ENCODE measurements at regions not wholly inside any gene's neighbourhood (a gene's known extent, or its start where the extent isn't known, plus 50 kb on each side); places are given as distances from the start of the nearest gene placed in this dataset.

DNA sequence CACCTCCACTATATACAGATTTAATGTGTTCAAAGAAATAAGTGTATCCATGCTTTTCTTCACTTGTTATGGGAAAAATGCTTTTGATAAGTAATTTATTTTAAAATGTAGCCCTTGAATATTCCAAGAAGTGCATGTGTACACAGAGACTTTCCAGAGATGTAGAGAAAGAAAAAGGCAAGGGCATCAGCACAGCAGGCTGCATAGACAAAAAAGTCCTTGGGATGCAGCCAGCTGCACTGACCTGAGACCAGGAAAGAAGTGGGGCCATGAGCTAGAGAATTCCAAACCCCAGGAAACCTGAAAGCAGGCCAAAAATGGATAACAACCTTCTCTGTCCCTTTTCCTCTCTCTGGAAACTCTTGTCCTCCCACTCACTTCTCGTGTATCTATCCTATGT, 51.6 kb upstream of the PRDM8 start:
- no peak for DNase-seq (ENCODE audit: low spot score)
- in situ Hi-C loops (cut with MboI; ENCODE audit: low pct_unique_long_range_greater_than_20kb, low sequenced_read_pairs, unreplicated experiment): no loop called here
- TF ChIP-seq CTCF (IDR thresholded peaks at IDR 0.05; ENCODE audit: extremely low read depth, insufficient read depth, missing control alignments): no peak

DNA sequence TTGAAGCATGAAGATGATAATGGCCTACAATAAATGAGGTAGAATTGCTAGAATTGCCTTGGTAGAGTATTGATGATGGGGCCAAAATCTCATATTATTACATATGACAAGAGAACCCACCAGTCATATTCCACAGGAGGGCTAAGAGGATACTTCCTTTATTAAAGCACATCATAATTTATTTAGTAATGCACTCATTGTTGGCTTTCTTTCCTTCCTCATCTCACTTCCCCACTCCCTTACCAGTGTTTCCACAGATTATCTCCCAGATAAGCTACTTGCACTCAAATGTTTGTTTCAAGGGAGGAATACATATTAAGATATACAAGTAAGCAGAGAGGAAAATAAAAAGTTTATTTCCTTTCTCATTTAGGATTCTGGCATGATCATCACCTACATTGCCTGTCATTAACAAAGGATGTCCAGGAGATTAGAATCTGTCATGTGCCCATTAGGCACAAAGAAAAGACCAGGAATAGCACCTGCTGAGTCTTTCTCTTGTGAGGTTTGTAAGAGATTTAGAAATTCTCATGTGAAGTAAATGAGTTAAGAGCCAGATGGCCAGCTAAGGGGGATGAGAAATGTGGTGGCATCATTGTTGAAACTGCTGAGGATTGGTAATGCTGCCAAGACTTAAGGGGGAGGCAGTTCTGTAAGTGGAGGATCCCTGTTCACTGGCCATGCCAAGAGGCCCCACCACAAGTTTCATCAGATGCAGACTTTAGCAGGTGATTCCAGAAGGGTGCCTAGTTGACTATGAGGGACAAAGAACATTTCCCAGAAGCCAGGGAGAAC, 52.4 kb upstream of the PRDM8 start:
- in situ Hi-C loops (cut with MboI; ENCODE audit: low pct_unique_long_range_greater_than_20kb, low sequenced_read_pairs, unreplicated experiment): no loop called here
- TF ChIP-seq CTCF (IDR thresholded peaks at IDR 0.05; ENCODE audit: extremely low read depth, insufficient read depth, missing control alignments): no peak
- no peak for DNase-seq (ENCODE audit: low spot score)

DNA sequence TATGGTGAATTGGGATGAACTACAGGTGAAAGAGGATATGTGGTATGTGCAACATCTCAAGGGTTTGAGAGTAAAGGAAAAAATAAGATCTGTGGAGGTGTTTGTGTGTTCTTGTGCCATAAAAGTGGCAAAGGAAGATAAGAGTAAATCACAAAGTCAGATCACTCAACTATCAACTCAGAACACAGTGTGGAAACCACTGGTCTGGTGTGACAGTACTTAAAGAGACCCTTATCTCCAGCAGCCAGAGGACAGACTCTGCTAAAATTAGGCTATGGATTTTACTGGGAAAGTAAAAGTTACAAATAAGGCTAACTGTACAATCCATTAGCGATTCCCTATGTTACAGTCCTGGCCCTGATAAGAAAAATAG, 54.0 kb upstream of the PRDM8 start:
- in situ Hi-C loops (cut with MboI; ENCODE audit: low pct_unique_long_range_greater_than_20kb, low sequenced_read_pairs, unreplicated experiment): no loop called here
- no peak for TF ChIP-seq CTCF (IDR thresholded peaks at IDR 0.05; ENCODE audit: extremely low read depth, insufficient read depth, missing control alignments)
- DNase-seq (ENCODE audit: low spot score): no peak

GRCh38 chr4:80142394-80143306, 54.7 kb upstream of the PRDM8 start:
- in situ Hi-C loops (cut with MboI; ENCODE audit: low pct_unique_long_range_greater_than_20kb, low sequenced_read_pairs, unreplicated experiment): no loop called here
- no peak for DNase-seq (ENCODE audit: low spot score)
- TF ChIP-seq CTCF (IDR thresholded peaks at IDR 0.05; ENCODE audit: extremely low read depth, insufficient read depth, missing control alignments): no peak

GRCh38 chr4:80141543-80141942, 55.8 kb upstream of the PRDM8 start:
- no peak for DNase-seq (ENCODE audit: low spot score)
- no peak for TF ChIP-seq CTCF (IDR thresholded peaks at IDR 0.05; ENCODE audit: extremely low read depth, insufficient read depth, missing control alignments)
- in situ Hi-C loops (cut with MboI; ENCODE audit: low pct_unique_long_range_greater_than_20kb, low sequenced_read_pairs, unreplicated experiment): no loop called here

- in situ Hi-C loops (cut with MboI; ENCODE audit: low pct_unique_long_range_greater_than_20kb, low sequenced_read_pairs, unreplicated experiment): no loop called here
- no peak for TF ChIP-seq CTCF (IDR thresholded peaks at IDR 0.05; ENCODE audit: extremely low read depth, insufficient read depth, missing control alignments)
- DNase-seq (ENCODE audit: low spot score): no peak
These were observed 57.1 kb upstream of the PRDM8 start for GRCh38 chr4:80140194-80140593.
